ENCODE measurements at regions not wholly inside any gene's neighbourhood (a gene's known extent, or its start where the extent isn't known, plus 50 kb on each side); places are given as distances from the start of the nearest gene placed in this dataset.

DNA sequence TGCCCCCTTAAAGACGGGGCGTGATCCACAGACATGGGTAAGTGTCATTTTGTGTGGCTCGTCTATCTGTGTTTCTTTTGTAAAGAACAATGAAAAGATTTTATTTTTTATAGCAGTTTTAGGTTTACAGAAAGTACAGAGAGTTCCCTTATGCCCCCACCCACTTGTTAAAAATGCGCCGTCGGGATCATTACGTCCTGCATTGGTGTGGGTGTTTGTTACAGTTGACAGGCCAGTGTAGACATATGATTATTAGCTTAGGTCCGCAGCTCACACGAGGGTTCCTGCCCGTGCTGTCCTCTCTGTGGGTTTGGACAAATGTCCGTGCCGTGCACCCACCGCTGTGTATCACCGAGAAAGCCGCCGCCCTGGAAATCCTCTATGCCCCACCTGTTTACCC is 50.5 kb downstream of the RGS12 start:
- no peak overlapping the region for H4K8ac ChIP-seq (ENCODE audit: low read depth, low read length)
- H3K27ac ChIP-seq (ENCODE audit: low read depth, low read length) = no peak overlapping the region
- H3K27me3 ChIP-seq (ENCODE audit: insufficient read depth, low read length, poor library complexity) = no peaks in the 10 kb centered on the region
- no CpG with 5 or more reads among the region's 16 CpGs for WGBS (ENCODE audit: extremely low coverage, insufficient coverage, low lambda C conversion rate)
- H3K56ac ChIP-seq (ENCODE audit: low read length) = no peak overlapping the region
- H3K4me3 ChIP-seq (ENCODE audit: low read length) = no peak overlapping the region
- no peak for DNase-seq
- H3K79me1 ChIP-seq (ENCODE audit: low read length) = no peaks in the 10 kb centered on the region
- no peak overlapping the region for H2AK5ac ChIP-seq (ENCODE audit: low read length)
- no peak overlapping the region for H3K4ac ChIP-seq (ENCODE audit: low read depth, low read length)
- H2BK5ac ChIP-seq (ENCODE audit: low read length) = no peak overlapping the region
- no peak overlapping the region for H3K4me2 ChIP-seq (ENCODE audit: low read length)
- H3K23ac ChIP-seq (ENCODE audit: low read length) = no peak overlapping the region
- no peaks in the 10 kb centered on the region for H3K4me1 ChIP-seq (ENCODE audit: control insufficient read depth, low read depth, low read length)
- no peak overlapping the region for H2BK15ac ChIP-seq (replicated peaks; ENCODE audit: low read depth)
- no peak overlapping the region for H2BK120ac ChIP-seq (ENCODE audit: low read depth, low read length)
- no peaks in the 10 kb centered on the region for H3K79me2 ChIP-seq (ENCODE audit: control insufficient read depth, insufficient read depth, low read length)
- H3K18ac ChIP-seq (ENCODE audit: low read length) = no peak overlapping the region
- no peaks in the 10 kb centered on the region for H3K36me3 ChIP-seq (ENCODE audit: control insufficient read depth, insufficient read depth, low read length)
- no peak overlapping the region for H3K9ac ChIP-seq (ENCODE audit: low read length)
- no peak overlapping the region for H4K5ac ChIP-seq (ENCODE audit: low read length)

DNA sequence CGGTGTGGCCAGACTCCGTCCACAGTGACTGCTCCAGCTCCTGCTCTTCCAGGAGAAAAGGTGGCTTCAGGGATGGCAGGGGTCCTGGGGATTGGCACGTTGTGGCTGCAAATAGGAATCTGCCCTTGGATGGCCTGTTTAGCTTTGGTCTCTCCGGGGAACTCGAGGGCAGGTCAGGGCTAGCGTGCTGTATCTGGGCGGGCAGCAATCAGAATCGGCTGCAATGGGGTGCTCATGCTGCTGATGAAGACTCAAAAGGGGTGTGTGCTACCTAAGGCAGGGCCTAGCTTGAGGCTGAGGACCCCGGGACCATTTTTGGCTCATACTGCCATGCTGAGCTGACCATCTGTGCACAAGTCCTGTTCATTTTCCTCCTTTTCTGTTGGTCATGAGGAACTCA is 51.3 kb downstream of the RGS12 start:
- Histone ChIP-seq H3K56ac (ENCODE audit: low read length) (no peak overlapping the region), H4K8ac (ENCODE audit: low read depth, low read length) (no peak overlapping the region), H3K23ac (ENCODE audit: low read length) (no peak overlapping the region), H2BK15ac (replicated peaks; ENCODE audit: low read depth) (no peak overlapping the region), H3K4ac (ENCODE audit: low read depth, low read length) (no peak overlapping the region), H4K5ac (ENCODE audit: low read length) (no peak overlapping the region), H2BK120ac (ENCODE audit: low read depth, low read length) (no peak overlapping the region), H3K4me2 (ENCODE audit: low read length) (no peak overlapping the region), H3K4me3 (ENCODE audit: low read length) (no peak overlapping the region), H3K79me1 (ENCODE audit: low read length) (no peaks in the 10 kb centered on the region), H3K4me1 (ENCODE audit: control insufficient read depth, low read depth, low read length) (no peaks in the 10 kb centered on the region), H3K18ac (ENCODE audit: low read length) (no peak overlapping the region), H3K9ac (ENCODE audit: low read length) (no peak overlapping the region), H3K27ac (ENCODE audit: low read depth, low read length) (no peak overlapping the region), H3K36me3 (ENCODE audit: control insufficient read depth, insufficient read depth, low read length) (no peaks in the 10 kb centered on the region), H3K79me2 (ENCODE audit: control insufficient read depth, insufficient read depth, low read length) (no peaks in the 10 kb centered on the region), H2AK5ac (ENCODE audit: low read length) (no peak overlapping the region), H2BK5ac (ENCODE audit: low read length) (no peak overlapping the region), H3K27me3 (ENCODE audit: insufficient read depth, low read length, poor library complexity) (no peaks in the 10 kb centered on the region)
- no peak for DNase-seq
- no CpG with 5 or more reads among the region's 9 CpGs for WGBS (ENCODE audit: extremely low coverage, insufficient coverage, low lambda C conversion rate)

DNA sequence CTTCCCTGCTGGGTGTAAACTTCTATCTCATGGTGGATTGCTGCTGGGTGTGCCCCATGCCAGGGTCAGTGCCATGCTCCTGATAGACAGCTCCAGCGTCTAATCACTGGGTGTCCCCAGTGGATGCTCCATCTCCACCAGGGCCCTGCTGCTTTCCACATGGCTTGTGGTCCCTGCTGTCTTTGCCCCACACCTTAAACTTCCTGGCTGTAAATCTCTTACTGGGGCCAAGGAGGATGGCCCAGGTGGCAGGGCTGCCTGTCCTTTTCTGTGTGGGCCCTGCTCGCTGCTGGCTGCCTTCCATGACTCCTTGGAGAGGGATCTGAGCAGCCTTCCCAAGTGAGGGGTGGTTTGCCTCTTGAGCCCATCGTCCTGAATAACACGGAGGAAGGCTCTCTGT is 51.8 kb downstream of the RGS12 start:
- no peak overlapping the region for H4K8ac ChIP-seq (ENCODE audit: low read depth, low read length)
- H3K79me2 ChIP-seq (ENCODE audit: control insufficient read depth, insufficient read depth, low read length) = no peaks in the 10 kb centered on the region
- H3K23ac ChIP-seq (ENCODE audit: low read length) = no peak overlapping the region
- H3K36me3 ChIP-seq (ENCODE audit: control insufficient read depth, insufficient read depth, low read length) = no peaks in the 10 kb centered on the region
- H2AK5ac ChIP-seq (ENCODE audit: low read length) = no peak overlapping the region
- no peaks in the 10 kb centered on the region for H3K79me1 ChIP-seq (ENCODE audit: low read length)
- DNase-seq = no peak
- H3K4ac ChIP-seq (ENCODE audit: low read depth, low read length) = no peak overlapping the region
- H2BK5ac ChIP-seq (ENCODE audit: low read length) = no peak overlapping the region
- H3K9ac ChIP-seq (ENCODE audit: low read length) = no peak overlapping the region
- no peak overlapping the region for H3K56ac ChIP-seq (ENCODE audit: low read length)
- no peak overlapping the region for H4K5ac ChIP-seq (ENCODE audit: low read length)
- WGBS (ENCODE audit: extremely low coverage, insufficient coverage, low lambda C conversion rate) = no CpG with 5 or more reads among the region's 4 CpGs
- no peak overlapping the region for H2BK15ac ChIP-seq (replicated peaks; ENCODE audit: low read depth)
- H3K18ac ChIP-seq (ENCODE audit: low read length) = no peak overlapping the region
- H3K27ac ChIP-seq (ENCODE audit: low read depth, low read length) = no peak overlapping the region
- H3K4me1 ChIP-seq (ENCODE audit: control insufficient read depth, low read depth, low read length) = no peaks in the 10 kb centered on the region
- no peak overlapping the region for H2BK120ac ChIP-seq (ENCODE audit: low read depth, low read length)
- H3K27me3 ChIP-seq (ENCODE audit: insufficient read depth, low read length, poor library complexity) = no peaks in the 10 kb centered on the region
- H3K4me3 ChIP-seq (ENCODE audit: low read length) = no peak overlapping the region
- H3K4me2 ChIP-seq (ENCODE audit: low read length) = no peak overlapping the region

DNA sequence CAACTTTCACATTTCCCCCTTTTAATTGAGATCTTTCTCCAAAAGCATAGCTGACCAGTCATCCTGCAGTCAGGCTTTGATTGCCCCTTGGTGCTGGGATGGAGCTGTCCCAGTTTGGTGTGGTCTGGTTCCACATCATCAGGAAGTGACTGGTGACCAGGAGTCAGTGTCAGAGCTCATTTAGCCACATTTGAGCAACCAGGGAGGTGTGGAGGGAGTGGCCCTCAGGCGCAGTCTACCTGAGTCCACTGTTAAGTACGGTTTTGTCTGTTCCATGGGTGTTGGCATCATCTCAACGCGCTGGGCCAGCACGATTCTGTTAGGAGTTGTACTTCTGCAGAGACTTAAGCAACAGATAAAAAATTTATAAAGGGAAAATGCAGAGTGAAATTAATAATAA is 52.6 kb downstream of the RGS12 start:
- Histone ChIP-seq H4K8ac (ENCODE audit: low read depth, low read length) (no peak overlapping the region), H3K4ac (ENCODE audit: low read depth, low read length) (no peak overlapping the region), H3K4me3 (ENCODE audit: low read length) (no peak overlapping the region), H3K79me1 (ENCODE audit: low read length) (no peaks in the 10 kb centered on the region), H3K4me1 (ENCODE audit: control insufficient read depth, low read depth, low read length) (no peaks in the 10 kb centered on the region), H3K27me3 (ENCODE audit: insufficient read depth, low read length, poor library complexity) (no peaks in the 10 kb centered on the region), H2BK120ac (ENCODE audit: low read depth, low read length) (no peak overlapping the region), H3K79me2 (ENCODE audit: control insufficient read depth, insufficient read depth, low read length) (no peaks in the 10 kb centered on the region), H2BK15ac (replicated peaks; ENCODE audit: low read depth) (no peak overlapping the region), H3K56ac (ENCODE audit: low read length) (no peak overlapping the region), H4K5ac (ENCODE audit: low read length) (no peak overlapping the region), H2BK5ac (ENCODE audit: low read length) (no peak overlapping the region), H3K23ac (ENCODE audit: low read length) (no peak overlapping the region), H3K4me2 (ENCODE audit: low read length) (no peak overlapping the region), H2AK5ac (ENCODE audit: low read length) (no peak overlapping the region), H3K9ac (ENCODE audit: low read length) (no peak overlapping the region), H3K27ac (ENCODE audit: low read depth, low read length) (no peak overlapping the region), H3K36me3 (ENCODE audit: control insufficient read depth, insufficient read depth, low read length) (no peaks in the 10 kb centered on the region), H3K18ac (ENCODE audit: low read length) (no peak overlapping the region)
- no CpG with 5 or more reads among the region's 5 CpGs for WGBS (ENCODE audit: extremely low coverage, insufficient coverage, low lambda C conversion rate)
- DNase-seq = no peak

DNA sequence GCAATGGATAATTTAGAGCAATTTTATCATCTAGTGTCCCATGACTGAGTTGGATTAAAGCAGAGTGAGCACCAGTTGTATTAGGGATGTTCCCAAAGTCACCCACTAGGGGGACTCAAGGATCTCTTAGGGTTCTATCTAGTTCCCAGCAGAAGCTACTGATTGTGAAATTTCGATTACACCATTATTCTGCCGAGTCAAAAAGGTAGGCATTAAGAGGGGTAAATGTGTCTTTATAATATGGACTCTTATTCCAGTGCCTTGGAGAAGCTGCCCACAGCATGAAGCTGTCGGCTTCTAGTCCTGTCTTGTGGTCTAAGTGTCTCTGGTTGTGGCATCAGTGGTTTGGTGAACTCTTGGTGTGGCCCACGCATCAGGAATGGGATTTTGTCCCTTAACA is 53.3 kb downstream of the RGS12 start:
- Histone ChIP-seq H3K4me3 (ENCODE audit: low read length) (no peak overlapping the region), H3K79me1 (ENCODE audit: low read length) (no peaks in the 10 kb centered on the region), H3K4me2 (ENCODE audit: low read length) (no peak overlapping the region), H3K27ac (ENCODE audit: low read depth, low read length) (no peak overlapping the region), H3K56ac (ENCODE audit: low read length) (no peak overlapping the region), H3K23ac (ENCODE audit: low read length) (no peak overlapping the region), H3K36me3 (ENCODE audit: control insufficient read depth, insufficient read depth, low read length) (no peaks in the 10 kb centered on the region), H2AK5ac (ENCODE audit: low read length) (no peak overlapping the region), H3K9ac (ENCODE audit: low read length) (no peak overlapping the region), H3K79me2 (ENCODE audit: control insufficient read depth, insufficient read depth, low read length) (no peaks in the 10 kb centered on the region), H2BK120ac (ENCODE audit: low read depth, low read length) (no peak overlapping the region), H3K18ac (ENCODE audit: low read length) (no peak overlapping the region), H4K8ac (ENCODE audit: low read depth, low read length) (no peak overlapping the region), H3K27me3 (ENCODE audit: insufficient read depth, low read length, poor library complexity) (no peaks in the 10 kb centered on the region), H2BK5ac (ENCODE audit: low read length) (no peak overlapping the region), H3K4me1 (ENCODE audit: control insufficient read depth, low read depth, low read length) (no peaks in the 10 kb centered on the region), H2BK15ac (replicated peaks; ENCODE audit: low read depth) (no peak overlapping the region), H3K4ac (ENCODE audit: low read depth, low read length) (no peak overlapping the region), H4K5ac (ENCODE audit: low read length) (no peak overlapping the region)
- peak; percentile 76 for DNase-seq
- no CpG with 5 or more reads among the region's 4 CpGs for WGBS (ENCODE audit: extremely low coverage, insufficient coverage, low lambda C conversion rate)

DNA sequence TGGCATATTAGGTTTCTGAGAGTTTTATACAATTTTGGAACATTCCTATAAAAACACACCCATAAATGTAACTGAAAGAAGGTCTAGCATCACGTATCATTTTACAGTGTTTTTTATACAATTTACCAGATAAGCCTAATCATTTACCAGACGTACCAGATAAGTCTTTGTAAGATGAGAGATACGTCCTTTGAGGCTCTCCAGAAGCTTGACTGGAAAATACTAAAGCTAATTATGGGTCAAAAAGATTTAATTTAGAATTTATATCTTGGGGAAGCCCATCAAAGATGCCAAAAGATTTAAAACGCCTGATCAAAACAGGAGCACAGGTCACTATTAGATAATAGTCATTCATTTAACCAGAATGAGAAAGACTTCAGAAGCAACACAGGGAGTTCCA is 55.0 kb downstream of the RGS12 start:
- Histone ChIP-seq H4K5ac (ENCODE audit: low read length) (no peak overlapping the region), H3K79me2 (ENCODE audit: control insufficient read depth, insufficient read depth, low read length) (no peaks in the 10 kb centered on the region), H4K8ac (ENCODE audit: low read depth, low read length) (no peak overlapping the region), H3K23ac (ENCODE audit: low read length) (no peak overlapping the region), H3K36me3 (ENCODE audit: control insufficient read depth, insufficient read depth, low read length) (no peaks in the 10 kb centered on the region), H3K27me3 (ENCODE audit: insufficient read depth, low read length, poor library complexity) (no peaks in the 10 kb centered on the region), H3K18ac (ENCODE audit: low read length) (no peak overlapping the region), H3K4me2 (ENCODE audit: low read length) (no peak overlapping the region), H2BK15ac (replicated peaks; ENCODE audit: low read depth) (no peak overlapping the region), H3K4ac (ENCODE audit: low read depth, low read length) (no peak overlapping the region), H3K79me1 (ENCODE audit: low read length) (no peaks in the 10 kb centered on the region), H3K4me3 (ENCODE audit: low read length) (no peak overlapping the region), H3K27ac (ENCODE audit: low read depth, low read length) (no peak overlapping the region), H3K4me1 (ENCODE audit: control insufficient read depth, low read depth, low read length) (no peaks in the 10 kb centered on the region), H2AK5ac (ENCODE audit: low read length) (no peak overlapping the region), H2BK5ac (ENCODE audit: low read length) (no peak overlapping the region), H2BK120ac (ENCODE audit: low read depth, low read length) (no peak overlapping the region), H3K9ac (ENCODE audit: low read length) (no peak overlapping the region), H3K56ac (ENCODE audit: low read length) (no peak overlapping the region)
- WGBS (ENCODE audit: extremely low coverage, insufficient coverage, low lambda C conversion rate) = no CpG with 5 or more reads among the region's 4 CpGs
- DNase-seq = no peak
